HPDE6-E6E7 (cell line): ENCODE measurements at regions not wholly inside any gene's neighbourhood (a gene's known extent, or its start where the extent isn't known, plus 50 kb on each side); places are given as distances from the start of the nearest gene placed in this dataset.
A peak's percentile ranks its signal among the peaks of the same experiment; 100 is the strongest.

Source experiments
- DNase-seq: peaks from one replicate; pipeline ENCODE4 v3.0.0; 2011; ENCODE audit warnings: missing footprints; ENCODE audit errors: extremely low spot score

GRCh38 chr3:13152826-13153710, 79.8 kb upstream of the IQSEC1 start:
- no peak for DNase-seq

GRCh38 chr3:13150624-13151023, 77.4 kb upstream of the IQSEC1 start:
- DNase-seq, result no peak

GRCh38 chr3:13149330-13150108, 76.3 kb upstream of the IQSEC1 start:
- DNase-seq, result no peak

GRCh38 chr3:13148561-13149329, 75.5 kb upstream of the IQSEC1 start:
- no peak for DNase-seq

GRCh38 chr3:13148126-13148525, 74.9 kb upstream of the IQSEC1 start:
- DNase-seq, result no peak

- no peak for DNase-seq
Observed at GRCh38 chr3:13147344-13147743, 74.1 kb upstream of the IQSEC1 start.

DNA sequence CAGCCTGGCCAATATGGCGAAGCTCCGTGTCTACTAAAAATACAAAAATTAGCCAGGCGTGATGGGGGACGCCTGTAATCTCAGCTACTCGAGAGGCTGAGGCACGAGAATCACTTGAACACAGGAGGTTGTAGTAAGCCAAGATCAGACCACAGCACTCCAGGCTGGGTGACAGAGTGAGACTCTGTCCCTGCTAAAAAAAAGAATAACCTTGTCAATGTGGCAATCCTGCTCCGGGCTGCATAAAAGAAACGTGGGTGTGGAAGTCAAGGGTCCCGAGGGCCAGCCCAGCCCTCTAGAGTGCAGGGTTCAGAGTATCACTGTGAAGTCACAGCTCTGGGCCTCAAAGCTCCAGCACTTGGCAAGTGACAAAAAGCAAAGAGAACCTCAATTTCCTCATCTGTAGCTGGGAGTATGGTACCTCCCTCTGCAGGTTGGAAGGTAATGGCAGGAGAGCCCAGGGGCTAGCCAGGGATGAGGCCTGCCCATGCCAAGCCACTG, 73.5 kb upstream of the IQSEC1 start:
- DNase-seq, result no peak

DNA sequence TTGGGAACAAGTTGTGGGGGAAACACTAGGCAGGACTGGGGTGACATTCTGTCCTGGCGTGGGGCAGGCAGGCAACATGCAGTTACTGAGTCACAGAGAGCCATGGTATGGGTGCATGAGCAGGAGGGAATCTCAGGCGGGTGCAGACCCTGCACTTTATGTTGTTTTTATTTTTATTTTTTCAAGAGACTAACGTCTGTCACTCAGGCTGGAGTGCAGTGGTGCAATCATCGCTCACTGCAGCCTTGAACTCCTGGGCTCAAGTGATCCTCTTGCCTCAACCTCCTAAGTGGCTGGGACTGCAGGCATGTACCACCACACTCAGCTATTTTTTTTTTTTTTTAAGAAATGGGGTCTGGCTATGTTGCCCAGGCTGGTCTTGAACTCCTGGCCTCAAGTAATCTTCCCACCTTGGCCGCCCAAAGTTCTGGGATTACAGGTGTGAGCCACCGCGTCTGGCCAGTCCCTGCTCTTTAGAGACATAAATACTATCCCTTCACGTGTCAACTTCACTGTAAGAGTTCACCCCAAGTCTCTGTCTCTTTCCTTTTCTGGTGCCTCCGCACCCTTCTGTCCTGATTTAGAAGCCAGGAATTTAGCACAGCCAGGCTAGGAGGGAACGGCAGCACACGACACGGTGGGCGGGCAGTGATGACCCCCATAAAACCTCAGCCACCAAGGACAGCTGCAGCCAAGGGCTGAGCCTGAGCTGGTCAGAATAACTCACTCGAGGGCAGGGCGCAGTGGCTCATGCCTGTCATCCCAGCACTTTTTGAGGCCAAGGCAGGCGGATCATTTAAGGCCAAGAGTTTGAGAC, 72.8 kb upstream of the IQSEC1 start:
- DNase-seq, result no peak

GRCh38 chr3:13145131-13145825, 72.0 kb upstream of the IQSEC1 start:
- DNase-seq, result no peak

DNA sequence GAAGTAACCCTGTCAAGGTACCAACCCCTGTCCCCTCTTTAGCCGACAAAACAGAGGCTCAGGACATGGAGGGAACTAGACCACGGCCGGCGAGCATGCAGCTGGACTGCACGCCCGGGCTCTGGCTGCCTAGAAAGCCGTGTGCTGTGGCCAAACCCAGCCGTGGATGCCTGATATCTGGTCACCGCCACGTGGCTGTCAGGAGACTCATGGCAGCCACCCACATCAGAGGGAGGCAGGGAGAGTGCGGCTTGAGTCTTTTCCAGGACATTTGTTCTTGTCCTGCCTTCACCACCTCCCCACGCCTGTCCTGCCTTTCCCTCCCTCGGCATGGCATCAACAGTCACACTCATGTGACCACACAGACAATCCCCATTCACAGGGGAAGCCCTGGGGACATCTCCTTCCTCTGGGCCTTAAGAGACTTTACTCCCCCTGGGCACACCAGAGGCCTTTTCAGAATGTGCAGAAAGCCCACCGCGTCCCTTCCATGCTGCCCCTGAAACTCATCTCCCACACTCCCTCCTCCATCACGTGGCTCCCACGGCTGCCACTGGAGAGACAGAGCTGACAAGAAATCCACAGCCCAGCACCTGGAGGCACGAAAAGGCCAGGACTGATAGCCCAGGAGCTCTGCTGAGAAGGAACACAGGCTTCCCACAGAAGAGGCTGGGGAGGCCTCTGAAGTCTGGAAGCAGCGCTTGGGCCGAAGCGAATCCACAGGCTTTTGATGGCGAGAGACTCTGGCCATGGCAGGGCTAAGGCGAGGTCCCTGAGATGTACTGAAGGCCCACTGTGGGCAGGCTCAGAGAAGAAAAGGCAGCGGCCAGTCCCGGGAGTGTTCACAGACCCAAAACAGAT, 71.2 kb upstream of the IQSEC1 start:
- DNase-seq, result no peak

GRCh38 chr3:13143381-13144004, 70.3 kb upstream of the IQSEC1 start:
- no peak for DNase-seq

GRCh38 chr3:13142552-13143380, 69.5 kb upstream of the IQSEC1 start:
- DNase-seq, result no peak

- peak; percentile 1 for DNase-seq
Observed at GRCh38 chr3:13141991-13142412, 68.8 kb upstream of the IQSEC1 start.

DNA sequence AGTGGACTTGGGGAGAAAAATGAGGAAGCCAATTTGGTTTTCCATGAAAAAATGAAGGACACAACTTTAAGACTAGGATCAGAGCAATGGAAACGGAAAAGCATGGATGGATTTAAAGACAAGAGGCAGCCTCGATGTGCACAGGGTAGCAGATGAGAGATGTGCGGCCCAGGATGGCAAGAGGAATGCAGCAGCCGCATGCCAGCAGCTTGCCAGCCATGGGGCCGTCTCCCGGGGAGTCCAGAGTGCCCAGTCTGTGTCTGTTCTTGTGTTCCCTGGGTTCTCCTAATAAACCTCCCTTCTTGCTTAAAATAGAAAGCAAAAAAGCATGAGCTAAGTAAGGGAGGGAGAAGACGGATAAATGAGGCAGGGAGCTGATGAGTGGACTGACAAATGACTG, 68.0 kb upstream of the IQSEC1 start:
- no peak for DNase-seq

GRCh38 chr3:13140596-13140995, 67.4 kb upstream of the IQSEC1 start:
- DNase-seq, result no peak

DNA sequence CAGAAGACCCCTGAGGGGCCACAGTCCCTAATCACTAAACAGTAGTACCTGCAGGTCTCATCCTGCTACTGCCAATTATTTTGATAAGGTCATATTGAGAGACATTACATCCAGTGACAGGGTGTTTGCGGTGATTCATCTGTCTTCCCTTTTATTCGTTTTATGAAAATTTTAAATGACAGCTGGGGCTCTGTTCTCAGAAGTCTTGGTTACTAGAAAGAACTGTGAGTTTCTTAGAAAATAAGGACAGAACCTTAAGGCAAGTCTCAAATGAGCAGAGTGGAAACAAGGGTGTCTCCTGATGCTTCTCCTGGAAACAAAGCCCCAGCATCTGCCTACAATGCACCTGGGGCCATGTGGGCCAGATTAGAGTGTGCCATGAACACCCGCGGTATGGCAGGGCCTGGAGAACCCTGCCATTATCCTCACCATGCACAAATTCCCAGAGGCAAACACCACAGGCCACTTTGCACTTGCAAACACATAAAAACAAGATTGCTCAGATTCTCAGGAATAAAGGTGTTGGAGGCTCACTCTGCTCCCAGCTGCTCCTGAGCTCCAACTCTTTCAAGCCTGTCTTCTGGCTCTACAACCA, 66.3 kb upstream of the IQSEC1 start:
- DNase-seq, result no peak

- DNase-seq, result no peak
Observed at GRCh38 chr3:13138833-13139145, 65.6 kb upstream of the IQSEC1 start.
